HEK293 (cell line): ENCODE measurements at regions not wholly inside any gene's neighbourhood (a gene's known extent, or its start where the extent isn't known, plus 50 kb on each side); places are given as distances from the start of the nearest gene placed in this dataset.

Experiments used
- CTCF ChIP-seq: fragments of 450-650 bp; formaldehyde crosslinking; IDR thresholded peaks from 2 replicates; pipeline ENCODE4 v1.5.1; 2016; ENCODE audit warnings: missing biosample characterization, missing genetic modification characterization
- PATZ1 ChIP-seq: fragments of 450-650 bp; formaldehyde crosslinking; IDR thresholded peaks from 2 replicates; pipeline ENCODE4 v1.5.1; 2016; ENCODE audit warnings: missing biosample characterization, missing genetic modification characterization
- ZBTB20 ChIP-seq: fragments of 450-650 bp; formaldehyde crosslinking; IDR thresholded peaks from 2 replicates; pipeline ENCODE4 v1.5.1; 2016; ENCODE audit warnings: missing biosample characterization, missing genetic modification characterization
- ZNF132 ChIP-seq: fragments of 450-650 bp; formaldehyde crosslinking; IDR thresholded peaks from 2 replicates; pipeline ENCODE4 v1.5.1; 2017; ENCODE audit warnings: missing biosample characterization, missing genetic modification characterization, borderline replicate concordance
- ZNF37A ChIP-seq: fragments of 450-650 bp; IDR thresholded peaks from 2 replicates; pipeline ENCODE4 v1.5.1; 2018; ENCODE audit warnings: missing biosample characterization, missing genetic modification characterization
- ZNF398 ChIP-seq: fragments of 450-650 bp; formaldehyde crosslinking; IDR thresholded peaks from 2 replicates; pipeline ENCODE4 v1.5.1; 2017; ENCODE audit warnings: missing biosample characterization, missing genetic modification characterization
- ZNF404 ChIP-seq: fragments of 450-650 bp; formaldehyde crosslinking; IDR thresholded peaks from 2 replicates; pipeline ENCODE4 v1.5.1; 2017; ENCODE audit warnings: missing biosample characterization, missing genetic modification characterization
- ZNF76 ChIP-seq: fragments of 450-650 bp; formaldehyde crosslinking; IDR thresholded peaks from 2 replicates; pipeline ENCODE4; 2016; ENCODE audit warnings: low read depth, missing biosample characterization, missing genetic modification characterization, borderline replicate concordance
- ZXDB ChIP-seq: fragments of 450-650 bp; formaldehyde crosslinking; IDR thresholded peaks from 2 replicates; pipeline ENCODE4 v1.5.1; 2016; ENCODE audit warnings: missing biosample characterization, missing genetic modification characterization

DNA sequence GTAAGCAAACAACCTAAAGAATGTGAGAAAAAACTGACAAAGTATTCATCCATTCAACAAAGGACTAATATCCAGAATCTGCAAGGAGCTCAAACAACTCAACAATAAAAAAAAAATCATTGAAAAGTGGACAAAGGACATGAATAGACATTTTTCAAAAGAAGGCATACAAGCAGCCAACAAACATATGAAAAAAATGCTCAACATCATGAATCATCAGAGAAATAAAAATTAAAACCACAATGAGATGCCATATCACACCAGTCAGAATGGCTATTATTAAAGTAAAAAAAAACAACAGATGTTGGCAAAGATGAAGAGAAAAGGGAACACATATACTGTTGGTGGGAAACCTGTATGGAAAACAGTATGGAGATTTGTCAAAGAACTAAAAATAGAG, 120.7 kb upstream of the ADGRL3 start:
- no peak for TF ChIP-seq ZBTB20
- no peak for TF ChIP-seq ZXDB (tag by site-specific recombination)
- no peak for TF ChIP-seq ZNF132 (tag by site-specific recombination)
- no peak for TF ChIP-seq CTCF (tag by site-specific recombination)
- TF ChIP-seq ZNF404 (tag by site-specific recombination): no peak
- TF ChIP-seq ZNF398: no peak
- no peak for TF ChIP-seq PATZ1 (tag by site-specific recombination)
- TF ChIP-seq ZNF37A: no peak
- no peak for TF ChIP-seq ZNF76 (tag by site-specific recombination)
